ENCODE measurements at regions not wholly inside any gene's neighbourhood (a gene's known extent, or its start where the extent isn't known, plus 50 kb on each side); places are given as distances from the start of the nearest gene placed in this dataset.

DNA sequence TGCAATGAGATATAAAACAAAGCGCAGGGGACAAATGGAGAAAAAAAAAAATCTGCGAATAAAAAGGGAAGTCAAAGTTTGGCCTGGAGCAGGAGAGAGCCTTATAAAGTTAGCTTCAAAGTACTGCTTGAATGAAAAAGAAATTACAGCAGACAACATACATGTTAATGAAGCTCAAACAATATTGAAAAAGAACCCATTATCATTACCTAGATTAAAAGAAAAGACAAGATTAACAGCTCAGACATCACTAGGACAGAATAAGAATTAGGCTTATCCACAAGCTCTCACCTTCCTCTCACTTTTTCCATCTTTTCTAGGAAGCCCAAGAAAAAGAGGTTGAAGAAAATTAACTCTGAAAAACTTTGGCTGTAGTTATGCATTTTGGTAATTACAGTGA, 503.5 kb downstream of the ETNK1 start:
- no peaks in the 10 kb centered on the region for H3K4me1 ChIP-seq (ENCODE audit: control insufficient read depth in 2 of 2, insufficient read depth in 2 of 2, low read length in 2 of 2)
- no peak for TF ChIP-seq EZH2 (IDR thresholded peaks at IDR 0.05; ENCODE audit: borderline replicate concordance, insufficient read depth, low read depth, low read length, poor library complexity, severe bottlenecking)
- TF ChIP-seq, protein P1, sequence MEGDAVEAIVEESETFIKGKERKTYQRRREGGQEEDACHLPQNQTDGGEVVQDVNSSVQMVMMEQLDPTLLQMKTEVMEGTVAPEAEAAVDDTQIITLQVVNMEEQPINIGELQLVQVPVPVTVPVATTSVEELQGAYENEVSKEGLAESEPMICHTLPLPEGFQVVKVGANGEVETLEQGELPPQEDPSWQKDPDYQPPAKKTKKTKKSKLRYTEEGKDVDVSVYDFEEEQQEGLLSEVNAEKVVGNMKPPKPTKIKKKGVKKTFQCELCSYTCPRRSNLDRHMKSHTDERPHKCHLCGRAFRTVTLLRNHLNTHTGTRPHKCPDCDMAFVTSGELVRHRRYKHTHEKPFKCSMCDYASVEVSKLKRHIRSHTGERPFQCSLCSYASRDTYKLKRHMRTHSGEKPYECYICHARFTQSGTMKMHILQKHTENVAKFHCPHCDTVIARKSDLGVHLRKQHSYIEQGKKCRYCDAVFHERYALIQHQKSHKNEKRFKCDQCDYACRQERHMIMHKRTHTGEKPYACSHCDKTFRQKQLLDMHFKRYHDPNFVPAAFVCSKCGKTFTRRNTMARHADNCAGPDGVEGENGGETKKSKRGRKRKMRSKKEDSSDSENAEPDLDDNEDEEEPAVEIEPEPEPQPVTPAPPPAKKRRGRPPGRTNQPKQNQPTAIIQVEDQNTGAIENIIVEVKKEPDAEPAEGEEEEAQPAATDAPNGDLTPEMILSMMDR (IDR thresholded peaks at IDR 0.05) = no peak
- no peaks in the 10 kb centered on the region for H3K9me3 ChIP-seq (ENCODE audit: control extremely low read depth in 1 of 3, control insufficient read depth in 2 of 3, insufficient read depth in 1 of 3, low read length in 2 of 3)
- H3K9ac ChIP-seq (ENCODE audit: low read length) = no peak overlapping the region
- CTCF ChIA-PET = no interaction called here
- H3K4me1 Mint-ChIP-seq = no peaks in the 10 kb centered on the region
- H3K4me3 Mint-ChIP-seq = no peak overlapping the region
- intact Hi-C loops (cut with micrococcal nuclease) = no loop called here
- ATAC-seq (ENCODE audit: low read depth) = no peak
- H3K4me3 ChIP-seq (ENCODE audit: control extremely low read depth in 1 of 5, extremely low read depth in 1 of 5, insufficient read depth in 1 of 5, low read depth in 2 of 5, low read length in 4 of 5) = no peak overlapping the region
- H2AFZ ChIP-seq (ENCODE audit: insufficient read depth, low read depth, low read length, poor library complexity, severe bottlenecking) = no peak overlapping the region
- no peaks in the 10 kb centered on the region for H3K36me3 ChIP-seq (replicated peaks in 1 of 2; ENCODE audit: control extremely low read depth in 1 of 2, control insufficient read depth in 1 of 2, extremely low read depth in 1 of 2, insufficient read depth in 2 of 2, low read length in 1 of 2)
- peaks cover 0 to 3% (median 0%) of the 10 kb centered on the region in 4 experiments for H3K27me3 ChIP-seq (replicated peaks in 1 of 4; ENCODE audit: control extremely low read depth in 1 of 4, control insufficient read depth in 3 of 4, insufficient read depth in 4 of 4, low read length in 3 of 4)
- no peaks in the 10 kb centered on the region for H4K20me1 ChIP-seq (ENCODE audit: control insufficient read depth, insufficient read depth, low read length, poor library complexity, severe bottlenecking)
- no peak overlapping the region for H3K4me2 ChIP-seq (replicated peaks; ENCODE audit: low read depth, low read length, poor library complexity, severe bottlenecking)
- H3K9me3 Mint-ChIP-seq (ENCODE audit: insufficient read depth) = no peaks in the 10 kb centered on the region
- DNase-seq = no peak
- H3K27ac Mint-ChIP-seq = no peak overlapping the region
- H3K79me2 ChIP-seq (ENCODE audit: control insufficient read depth, insufficient read depth, low read length) = no peaks in the 10 kb centered on the region
- H3K27ac ChIP-seq (ENCODE audit: low read length in 2 of 2) = no peak overlapping the region
- POLR2A ChIA-PET = no interaction called here
- peaks cover 2% of the 10 kb centered on the region for H3K27me3 Mint-ChIP-seq
- WGBS (ENCODE audit: insufficient coverage) = 100% methylated on average over 1 of the region's 2 CpGs

DNA sequence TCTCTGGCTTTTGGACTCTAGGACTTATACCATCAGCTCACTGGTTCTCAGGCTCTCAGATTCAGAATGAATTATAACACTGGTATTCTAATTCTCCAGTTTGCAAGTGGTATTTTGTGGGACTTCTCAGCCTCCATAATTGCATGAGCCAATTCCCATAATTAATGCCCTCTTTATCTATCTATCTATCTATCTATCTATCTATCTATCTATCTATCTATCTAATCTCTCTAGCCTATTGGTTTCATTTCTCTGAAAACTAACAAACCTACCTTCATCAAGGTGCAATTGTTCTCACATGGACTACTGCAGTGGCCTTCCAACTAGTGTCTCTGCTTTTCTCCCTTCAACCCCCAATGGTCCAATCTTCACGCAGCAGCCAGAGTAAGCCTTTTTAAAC, 507.4 kb downstream of the ETNK1 start:
- Histone ChIP-seq H3K4me3 (ENCODE audit: control extremely low read depth in 1 of 5, extremely low read depth in 1 of 5, insufficient read depth in 1 of 5, low read depth in 2 of 5, low read length in 4 of 5) (no peak overlapping the region), H3K79me2 (ENCODE audit: control insufficient read depth, insufficient read depth, low read length) (no peaks in the 10 kb centered on the region), H3K27me3 (replicated peaks in 1 of 4; ENCODE audit: control extremely low read depth in 1 of 4, control insufficient read depth in 3 of 4, insufficient read depth in 4 of 4, low read length in 3 of 4) (peaks cover 0 to 3% (median 0%) of the 10 kb centered on the region in 4 experiments), H3K4me2 (replicated peaks; ENCODE audit: low read depth, low read length, poor library complexity, severe bottlenecking) (no peak overlapping the region), H3K4me1 (ENCODE audit: control insufficient read depth in 2 of 2, insufficient read depth in 2 of 2, low read length in 2 of 2) (no peaks in the 10 kb centered on the region), H3K36me3 (replicated peaks in 1 of 2; ENCODE audit: control extremely low read depth in 1 of 2, control insufficient read depth in 1 of 2, extremely low read depth in 1 of 2, insufficient read depth in 2 of 2, low read length in 1 of 2) (no peaks in the 10 kb centered on the region), H3K27ac (ENCODE audit: low read length in 2 of 2) (no peak overlapping the region), H2AFZ (ENCODE audit: insufficient read depth, low read depth, low read length, poor library complexity, severe bottlenecking) (no peak overlapping the region), H3K9me3 (ENCODE audit: control extremely low read depth in 1 of 3, control insufficient read depth in 2 of 3, insufficient read depth in 1 of 3, low read length in 2 of 3) (no peaks in the 10 kb centered on the region), H4K20me1 (ENCODE audit: control insufficient read depth, insufficient read depth, low read length, poor library complexity, severe bottlenecking) (no peaks in the 10 kb centered on the region), H3K9ac (ENCODE audit: low read length) (no peak overlapping the region)
- ChIA-PET POLR2A (no interaction called here), CTCF (no interaction called here)
- Mint-ChIP-seq H3K4me1 (no peaks in the 10 kb centered on the region), H3K27me3 (peaks cover 4% of the 10 kb centered on the region), H3K9me3 (ENCODE audit: insufficient read depth) (no peaks in the 10 kb centered on the region), H3K27ac (no peak overlapping the region), H3K4me3 (no peak overlapping the region)
- TF ChIP-seq, protein P1 (IDR thresholded peaks at IDR 0.05) = no peak
- no peak for TF ChIP-seq EZH2 (IDR thresholded peaks at IDR 0.05; ENCODE audit: borderline replicate concordance, insufficient read depth, low read depth, low read length, poor library complexity, severe bottlenecking)
- ATAC-seq (ENCODE audit: low read depth) = no peak
- DNase-seq = no peak
- 83% methylated on average over 1 of the region's 1 CpG for WGBS (ENCODE audit: insufficient coverage)
- intact Hi-C loops (cut with micrococcal nuclease) = no loop called here

Measured in B cell (primary cell).